ENCODE measurements at regions not wholly inside any gene's neighbourhood (a gene's known extent, or its start where the extent isn't known, plus 50 kb on each side); places are given as distances from the start of the nearest gene placed in this dataset.

- Histone ChIP-seq H3K18ac (ENCODE audit: low read depth in 1 of 2, low read length in 2 of 2) (no peak overlapping the region), H2AFZ (ENCODE audit: low read depth, low read length) (no peak overlapping the region), H3K9ac (ENCODE audit: low read length) (no peak overlapping the region), H3K23ac (ENCODE audit: low read length in 2 of 2) (no peak overlapping the region), H3K36me3 (ENCODE audit: control insufficient read depth in 1 of 2, insufficient read depth in 2 of 2, low read depth in 1 of 2, low read length in 2 of 2) (no peaks in the 10 kb centered on the region), H4K8ac (ENCODE audit: low read length) (no peak overlapping the region), H3K4ac (ENCODE audit: low read depth in 1 of 2, low read length in 2 of 2) (no peak overlapping the region), H3K9me3 (ENCODE audit: control insufficient read depth, low read length) (peaks cover 29% of the 10 kb centered on the region), H2BK15ac (ENCODE audit: low read depth, poor library complexity, severe bottlenecking) (no peak overlapping the region), H3K79me1 (replicated peaks; ENCODE audit: low read length, poor library complexity, severe bottlenecking) (no peaks in the 10 kb centered on the region), H3K27ac (ENCODE audit: low read length, poor library complexity, severe bottlenecking) (no peak overlapping the region), H2BK120ac (ENCODE audit: low read depth, low read length) (no peak overlapping the region), H3K14ac (ENCODE audit: low read length in 2 of 2) (no peak overlapping the region), H4K91ac (ENCODE audit: low read length) (no peak overlapping the region), H3K4me1 (ENCODE audit: control insufficient read depth, insufficient read depth, low read depth, low read length) (no peaks in the 10 kb centered on the region), H2BK5ac (ENCODE audit: low read depth, low read length, poor library complexity, severe bottlenecking) (no peak overlapping the region), H3K4me2 (ENCODE audit: low read length, poor library complexity, severe bottlenecking) (no peak overlapping the region), H3K4me3 (ENCODE audit: insufficient read depth in 1 of 2, low read depth in 1 of 2, low read length in 2 of 2) (no peak overlapping the region), H3K27me3 (ENCODE audit: control insufficient read depth in 1 of 2, insufficient read depth in 1 of 2, low read length in 2 of 2) (no peaks in the 10 kb centered on the region), H2BK12ac (ENCODE audit: low read length in 2 of 2) (no peak overlapping the region), H2AK5ac (ENCODE audit: low read length, severe bottlenecking) (no peak overlapping the region)
- 93% methylated on average over 3 of the region's 4 CpGs for WGBS
- DNase-seq, result no peak
Measured at GRCh38 chr5:12294151-12294550, 389.9 kb upstream of the CTNND2 start.

- no peak overlapping the region for H3K9ac ChIP-seq (ENCODE audit: low read length)
- no peak overlapping the region for H2BK5ac ChIP-seq (ENCODE audit: low read depth, low read length, poor library complexity, severe bottlenecking)
- no peak overlapping the region for H3K4me3 ChIP-seq (ENCODE audit: insufficient read depth in 1 of 2, low read depth in 1 of 2, low read length in 2 of 2)
- H3K23ac ChIP-seq (ENCODE audit: low read length in 2 of 2), result no peak overlapping the region
- no peaks in the 10 kb centered on the region for H3K79me1 ChIP-seq (replicated peaks; ENCODE audit: low read length, poor library complexity, severe bottlenecking)
- no peak overlapping the region for H2AFZ ChIP-seq (ENCODE audit: low read depth, low read length)
- DNase-seq, result no peak
- no peaks in the 10 kb centered on the region for H3K27me3 ChIP-seq (ENCODE audit: control insufficient read depth in 1 of 2, insufficient read depth in 1 of 2, low read length in 2 of 2)
- no CpG with 5 or more reads among the region's 6 CpGs for WGBS
- H2AK5ac ChIP-seq (ENCODE audit: low read length, severe bottlenecking), result no peak overlapping the region
- no peak overlapping the region for H3K27ac ChIP-seq (ENCODE audit: low read length, poor library complexity, severe bottlenecking)
- no peak overlapping the region for H4K91ac ChIP-seq (ENCODE audit: low read length)
- H3K4me2 ChIP-seq (ENCODE audit: low read length, poor library complexity, severe bottlenecking), result no peak overlapping the region
- no peak overlapping the region for H2BK15ac ChIP-seq (ENCODE audit: low read depth, poor library complexity, severe bottlenecking)
- H3K9me3 ChIP-seq (ENCODE audit: control insufficient read depth, low read length), result peaks cover 20% of the 10 kb centered on the region
- H2BK12ac ChIP-seq (ENCODE audit: low read length in 2 of 2), result no peak overlapping the region
- H3K14ac ChIP-seq (ENCODE audit: low read length in 2 of 2), result no peak overlapping the region
- H3K4ac ChIP-seq (ENCODE audit: low read depth in 1 of 2, low read length in 2 of 2), result no peak overlapping the region
- no peak overlapping the region for H2BK120ac ChIP-seq (ENCODE audit: low read depth, low read length)
- H3K36me3 ChIP-seq (ENCODE audit: control insufficient read depth in 1 of 2, insufficient read depth in 2 of 2, low read depth in 1 of 2, low read length in 2 of 2), result no peaks in the 10 kb centered on the region
- H4K8ac ChIP-seq (ENCODE audit: low read length), result no peak overlapping the region
- H3K4me1 ChIP-seq (ENCODE audit: control insufficient read depth, insufficient read depth, low read depth, low read length), result no peaks in the 10 kb centered on the region
- H3K18ac ChIP-seq (ENCODE audit: low read depth in 1 of 2, low read length in 2 of 2), result no peak overlapping the region
Measured at GRCh38 chr5:12292610-12293204, 388.5 kb upstream of the CTNND2 start.

GRCh38 chr5:12284604-12285003, 380.4 kb upstream of the CTNND2 start:
- H2BK12ac ChIP-seq (ENCODE audit: low read length in 2 of 2), result no peak overlapping the region
- H2BK15ac ChIP-seq (ENCODE audit: low read depth, poor library complexity, severe bottlenecking), result no peak overlapping the region

GRCh38 chr5:12277504-12278192, 373.4 kb upstream of the CTNND2 start:
- H2AFZ ChIP-seq (ENCODE audit: low read depth, low read length), result no peak overlapping the region
- H3K79me1 ChIP-seq (replicated peaks; ENCODE audit: low read length, poor library complexity, severe bottlenecking), result no peaks in the 10 kb centered on the region
- no peaks in the 10 kb centered on the region for H3K27me3 ChIP-seq (ENCODE audit: control insufficient read depth in 1 of 2, insufficient read depth in 1 of 2, low read length in 2 of 2)
- WGBS, result 88% methylated on average over 1 of the region's 2 CpGs
- H2BK120ac ChIP-seq (ENCODE audit: low read depth, low read length), result no peak overlapping the region
- no peak overlapping the region for H4K8ac ChIP-seq (ENCODE audit: low read length)
- H2BK5ac ChIP-seq (ENCODE audit: low read depth, low read length, poor library complexity, severe bottlenecking), result no peak overlapping the region
- H3K4ac ChIP-seq (ENCODE audit: low read depth in 1 of 2, low read length in 2 of 2), result no peak overlapping the region
- H3K4me1 ChIP-seq (ENCODE audit: control insufficient read depth, insufficient read depth, low read depth, low read length), result no peaks in the 10 kb centered on the region
- no peaks in the 10 kb centered on the region for H3K36me3 ChIP-seq (ENCODE audit: control insufficient read depth in 1 of 2, insufficient read depth in 2 of 2, low read depth in 1 of 2, low read length in 2 of 2)
- H2AK5ac ChIP-seq (ENCODE audit: low read length, severe bottlenecking), result no peak overlapping the region
- no peak overlapping the region for H2BK15ac ChIP-seq (ENCODE audit: low read depth, poor library complexity, severe bottlenecking)
- H3K4me3 ChIP-seq (ENCODE audit: insufficient read depth in 1 of 2, low read depth in 1 of 2, low read length in 2 of 2), result no peak overlapping the region
- DNase-seq, result no peak
- H3K14ac ChIP-seq (ENCODE audit: low read length in 2 of 2), result no peak overlapping the region
- H3K4me2 ChIP-seq (ENCODE audit: low read length, poor library complexity, severe bottlenecking), result no peak overlapping the region
- no peak overlapping the region for H3K9ac ChIP-seq (ENCODE audit: low read length)
- H3K27ac ChIP-seq (ENCODE audit: low read length, poor library complexity, severe bottlenecking), result no peak overlapping the region
- no peak overlapping the region for H3K23ac ChIP-seq (ENCODE audit: low read length in 2 of 2)
- no peak overlapping the region for H3K18ac ChIP-seq (ENCODE audit: low read depth in 1 of 2, low read length in 2 of 2)
- peaks cover 11% of the 10 kb centered on the region for H3K9me3 ChIP-seq (ENCODE audit: control insufficient read depth, low read length)
- no peak overlapping the region for H4K91ac ChIP-seq (ENCODE audit: low read length)
- no peak overlapping the region for H2BK12ac ChIP-seq (ENCODE audit: low read length in 2 of 2)

More at GRCh38 chr5:12284604-12285003, 380.4 kb upstream of the CTNND2 start:
- no peak overlapping the region for H3K18ac ChIP-seq (ENCODE audit: low read depth in 1 of 2, low read length in 2 of 2)
- no peak overlapping the region for H3K27ac ChIP-seq (ENCODE audit: low read length, poor library complexity, severe bottlenecking)
- no peak overlapping the region for H4K91ac ChIP-seq (ENCODE audit: low read length)
- no peak overlapping the region for H2AK5ac ChIP-seq (ENCODE audit: low read length, severe bottlenecking)
- no peak overlapping the region for H4K8ac ChIP-seq (ENCODE audit: low read length)
- 64% methylated on average over 1 of the region's 1 CpG for WGBS
- H2BK5ac ChIP-seq (ENCODE audit: low read depth, low read length, poor library complexity, severe bottlenecking), result no peak overlapping the region
- H3K79me1 ChIP-seq (replicated peaks; ENCODE audit: low read length, poor library complexity, severe bottlenecking), result no peaks in the 10 kb centered on the region
- peaks cover 7% of the 10 kb centered on the region for H3K9me3 ChIP-seq (ENCODE audit: control insufficient read depth, low read length)
- H3K14ac ChIP-seq (ENCODE audit: low read length in 2 of 2), result no peak overlapping the region
- no peaks in the 10 kb centered on the region for H3K4me1 ChIP-seq (ENCODE audit: control insufficient read depth, insufficient read depth, low read depth, low read length)
- H3K4ac ChIP-seq (ENCODE audit: low read depth in 1 of 2, low read length in 2 of 2), result no peak overlapping the region
- no peaks in the 10 kb centered on the region for H3K36me3 ChIP-seq (ENCODE audit: control insufficient read depth in 1 of 2, insufficient read depth in 2 of 2, low read depth in 1 of 2, low read length in 2 of 2)
- no peak overlapping the region for H3K23ac ChIP-seq (ENCODE audit: low read length in 2 of 2)
- H3K4me2 ChIP-seq (ENCODE audit: low read length, poor library complexity, severe bottlenecking), result no peak overlapping the region
- no peaks in the 10 kb centered on the region for H3K27me3 ChIP-seq (ENCODE audit: control insufficient read depth in 1 of 2, insufficient read depth in 1 of 2, low read length in 2 of 2)
- no peak overlapping the region for H2BK120ac ChIP-seq (ENCODE audit: low read depth, low read length)
- no peak overlapping the region for H3K9ac ChIP-seq (ENCODE audit: low read length)
- no peak overlapping the region for H2AFZ ChIP-seq (ENCODE audit: low read depth, low read length)
- DNase-seq, result no peak
- no peak overlapping the region for H3K4me3 ChIP-seq (ENCODE audit: insufficient read depth in 1 of 2, low read depth in 1 of 2, low read length in 2 of 2)

All from mesenchymal stem cell (in vitro differentiated cells and primary cell).